GM13976 (cell line): ENCODE measurements at regions not wholly inside any gene's neighbourhood (a gene's known extent, or its start where the extent isn't known, plus 50 kb on each side); places are given as distances from the start of the nearest gene placed in this dataset.

ENCODE experiments used
- DNase-seq: peaks from one replicate; pipeline ENCODE4 v3.0.0; 2012; ENCODE audit warnings: low spot score
- CTCF ChIP-seq: IDR thresholded peaks from 2 replicates; pipeline ENCODE4 v1.5.1; 2012; ENCODE audit warnings: borderline replicate concordance, mild to moderate bottlenecking; ENCODE audit not compliant: insufficient read depth; ENCODE audit errors: extremely low read depth, missing control alignments, control extremely low read depth
- in situ Hi-C: fragments of 300-500 bp; cut with MboI; formaldehyde crosslinking; loops from one replicate; pipeline ENCODE4 v1.12.0; 2022; ENCODE audit warnings: low sequenced_read_pairs, mixed read lengths, inconsistent platforms; ENCODE audit not compliant: unreplicated experiment

- in situ Hi-C loops, result no loop called here
- no peak for DNase-seq
- no peak for TF ChIP-seq CTCF
These were observed 194.8 kb upstream of the RASGEF1B start for GRCh38 chr4:81666491-81666890.

- DNase-seq, result no peak
- in situ Hi-C loops, result no loop called here
- no peak for TF ChIP-seq CTCF
These were observed 193.9 kb upstream of the RASGEF1B start for GRCh38 chr4:81665649-81666048.

- DNase-seq, result no peak
- no peak for TF ChIP-seq CTCF
- in situ Hi-C loops, result no loop called here
These were observed 193.3 kb upstream of the RASGEF1B start for GRCh38 chr4:81665045-81665444.

- TF ChIP-seq CTCF, result no peak
- in situ Hi-C loops, result no loop called here
- no peak for DNase-seq
These were observed 192.4 kb upstream of the RASGEF1B start for GRCh38 chr4:81664079-81664478.

- in situ Hi-C loops, result no loop called here
- DNase-seq, result no peak
- TF ChIP-seq CTCF, result no peak
These were observed 191.7 kb upstream of the RASGEF1B start for GRCh38 chr4:81663368-81663767.

- in situ Hi-C loops, result no loop called here
- TF ChIP-seq CTCF, result no peak
- DNase-seq, result no peak
These were observed 187.3 kb upstream of the RASGEF1B start for GRCh38 chr4:81659051-81659450.

- TF ChIP-seq CTCF, result no peak
- in situ Hi-C loops, result no loop called here
- no peak for DNase-seq
These were observed 180.4 kb upstream of the RASGEF1B start for GRCh38 chr4:81652069-81652478.
